Natural killer cell (primary cell): ENCODE measurements at regions not wholly inside any gene's neighbourhood (a gene's known extent, or its start where the extent isn't known, plus 50 kb on each side); places are given as distances from the start of the nearest gene placed in this dataset.

Experiments
- ATAC-seq, 3 donors: fragments of 150-1000 bp in 2 of 3; fragments of 200-7000 bp in 1 of 3; cut with Tn5 transposase; 1 replicate in 1 of 3; 2 replicates in 2 of 3; pipeline ENCODE4 v1.10.0; 2021; ENCODE audit warnings: mild to moderate bottlenecking in 2 of 3, moderate library complexity in 2 of 3
- DNase-seq, 2 donors: peaks; one replicate each; pipeline versions ENCODE4 v3.0.0 to v3.0.0-alpha.2; 2013 to 2021; ENCODE audit warnings: mixed read lengths in 1 of 2
- H3K27ac ChIP-seq: one replicate; pipeline ENCODE4 v1.5.1; 2013; ENCODE audit warnings: mild to moderate bottlenecking, low read length
- H3K27me3 ChIP-seq: one replicate; pipeline ENCODE4 v1.6.1; 2013; ENCODE audit warnings: low read length; ENCODE audit not compliant: control insufficient read depth, insufficient read depth
- H3K36me3 ChIP-seq: one replicate; pipeline ENCODE4 v1.6.1; 2013; ENCODE audit warnings: low read length; ENCODE audit not compliant: control insufficient read depth, insufficient read depth
- H3K4me1 ChIP-seq: one replicate; pipeline ENCODE4 v1.6.1; 2013; ENCODE audit warnings: low read length; ENCODE audit not compliant: control insufficient read depth, insufficient read depth
- H3K4me3 ChIP-seq: one replicate; pipeline ENCODE4 v1.5.1; 2013; ENCODE audit warnings: low read length
- H3K9me3 ChIP-seq: one replicate; pipeline ENCODE4 v1.6.1; 2013; ENCODE audit warnings: low read length; ENCODE audit not compliant: control insufficient read depth, insufficient read depth
- H3K27ac Mint-ChIP-seq, 2 donors: one replicate each; pipeline ENCODE4 v1.8.0; 2022; ENCODE audit warnings: mild to moderate bottlenecking in 2 of 2, mixed read lengths in 2 of 2, moderate library complexity in 1 of 2
- H3K27me3 Mint-ChIP-seq, 2 donors: one replicate each; pipeline ENCODE4 v1.8.0; 2022; ENCODE audit warnings: low read depth in 2 of 2, mixed read lengths in 2 of 2
- H3K36me3 Mint-ChIP-seq: one replicate; pipeline ENCODE4 v1.8.0; 2022; ENCODE audit warnings: mixed read lengths
- H3K4me1 Mint-ChIP-seq, 2 donors: one replicate each; pipeline ENCODE4 v1.8.0; 2022; ENCODE audit warnings: mixed read lengths in 2 of 2
- H3K4me3 Mint-ChIP-seq: one replicate; pipeline ENCODE4 v1.8.0; 2022; ENCODE audit warnings: mild to moderate bottlenecking, moderate library complexity, mixed read lengths
- H3K9me3 Mint-ChIP-seq, 2 donors: one replicate each; pipeline ENCODE4 v1.8.0; 2022; ENCODE audit warnings: mixed read lengths in 2 of 2
- CTCF ChIP-seq: fragments of 200-600 bp; IDR thresholded peaks from one replicate; pipeline ENCODE4 v1.8.0; 2022; ENCODE audit warnings: antibody characterized with exemption
- WGBS: methylation state at CpG from one replicate; pipeline ENCODE4 v1.1.7; 2013; ENCODE audit warnings: missing lambda C conversion rate; ENCODE audit not compliant: insufficient coverage; 5-methylcytosine and 5-hydroxymethylcytosine counted together
- intact Hi-C: fragments of 100-400 bp; cut with micrococcal nuclease; formaldehyde crosslinking; loops from one replicate; pipeline ENCODE4 v1.14.2; 2022

DNA sequence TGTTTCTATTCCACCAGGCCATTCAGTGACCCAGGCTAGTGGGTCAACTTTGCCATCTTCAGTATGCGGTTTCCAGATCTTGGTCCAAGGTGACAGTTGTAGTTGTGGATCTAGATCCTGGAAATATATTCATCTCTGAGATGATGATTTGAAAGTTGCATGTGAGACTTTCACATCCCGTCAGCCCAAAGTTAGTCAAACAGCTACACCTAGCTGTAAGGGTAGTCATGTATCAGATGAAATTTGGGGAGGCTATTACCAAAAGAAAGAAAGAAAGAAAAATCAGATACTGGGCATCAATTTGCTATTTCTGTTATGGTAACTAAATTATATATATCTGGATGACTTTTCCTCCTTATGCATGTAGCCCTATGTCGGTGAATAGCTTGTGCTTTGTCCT, 259.4 kb upstream of the ARX start:
- Histone ChIP-seq H3K36me3 (no peaks in the 10 kb centered on the region), H3K4me1 (no peaks in the 10 kb centered on the region), H3K9me3 (no peaks in the 10 kb centered on the region), H3K27ac (no peak overlapping the region), H3K4me3 (no peak overlapping the region), H3K27me3 (no peaks in the 10 kb centered on the region)
- no peak for ATAC-seq
- Mint-ChIP-seq H3K4me3 (no peak overlapping the region), H3K9me3 (no peaks in the 10 kb centered on the region), H3K36me3 (no peaks in the 10 kb centered on the region), H3K27ac (no peak overlapping the region), H3K4me1 (no peaks in the 10 kb centered on the region), H3K27me3 (no peaks in the 10 kb centered on the region)
- WGBS: 90% methylated on average over 2 of the region's 3 CpGs
- TF ChIP-seq CTCF: no peak
- intact Hi-C loops: no loop called here
- DNase-seq: no peak

DNA sequence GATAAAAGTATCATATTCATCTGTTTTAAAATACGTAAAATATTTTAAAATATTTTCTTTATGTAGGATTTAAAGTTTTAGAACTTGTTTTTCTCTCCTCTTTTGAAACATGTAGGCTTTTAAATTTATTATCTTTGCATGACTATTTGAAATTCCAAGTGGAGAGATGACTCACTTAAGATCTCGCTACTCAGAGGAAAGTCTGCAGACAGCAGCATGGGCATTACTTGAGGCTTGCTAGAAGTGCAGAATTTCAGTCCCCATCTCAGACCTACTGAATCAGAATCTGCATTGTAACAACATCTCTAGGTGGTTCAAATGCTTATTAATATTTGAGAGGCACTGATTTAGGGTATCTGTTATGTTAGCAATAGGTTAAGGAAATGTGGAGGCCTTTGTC, 225.7 kb upstream of the ARX start:
- H3K27ac Mint-ChIP-seq: no peak overlapping the region
- H3K9me3 Mint-ChIP-seq: peaks cover 5 to 6% of the 10 kb centered on the region in 2 donors
- intact Hi-C loops: no loop called here
- no peaks in the 10 kb centered on the region for H3K36me3 Mint-ChIP-seq
- Histone ChIP-seq H3K36me3 (no peaks in the 10 kb centered on the region), H3K27me3 (no peaks in the 10 kb centered on the region), H3K9me3 (no peaks in the 10 kb centered on the region), H3K27ac (no peak overlapping the region), H3K4me3 (no peak overlapping the region), H3K4me1 (no peaks in the 10 kb centered on the region)
- no peaks in the 10 kb centered on the region for H3K4me1 Mint-ChIP-seq
- no peak overlapping the region for H3K4me3 Mint-ChIP-seq
- TF ChIP-seq CTCF: no peak
- DNase-seq: no peak
- WGBS: 63% methylated on average over 1 of the region's 2 CpGs
- H3K27me3 Mint-ChIP-seq: no peaks in the 10 kb centered on the region
- no peak for ATAC-seq

GRCh38 chrX:25226151-25226550, 210.4 kb upstream of the ARX start:
- Histone ChIP-seq H3K36me3 (no peaks in the 10 kb centered on the region), H3K4me3 (no peak overlapping the region), H3K27me3 (no peaks in the 10 kb centered on the region), H3K9me3 (no peaks in the 10 kb centered on the region), H3K27ac (no peak overlapping the region), H3K4me1 (no peaks in the 10 kb centered on the region)
- TF ChIP-seq CTCF: no peak
- no peak for DNase-seq
- H3K4me3 Mint-ChIP-seq: no peak overlapping the region
- H3K36me3 Mint-ChIP-seq: no peaks in the 10 kb centered on the region
- intact Hi-C loops: no loop called here
- H3K27me3 Mint-ChIP-seq: no peaks in the 10 kb centered on the region
- no peaks in the 10 kb centered on the region for H3K4me1 Mint-ChIP-seq
- no peak for ATAC-seq
- WGBS: 79% methylated on average over 3 of the region's 5 CpGs
- H3K27ac Mint-ChIP-seq: no peak overlapping the region
- H3K9me3 Mint-ChIP-seq: peaks cover 0 to 2% of the 10 kb centered on the region in 2 donors

GRCh38 chrX:25219480-25219879, 203.7 kb upstream of the ARX start:
- intact Hi-C loops: no loop called here
- H3K9me3 Mint-ChIP-seq: peaks cover 0 to 2% of the 10 kb centered on the region in 2 donors
- no peak for TF ChIP-seq CTCF

More at GRCh38 chrX:25219480-25219879, 203.7 kb upstream of the ARX start:
- Histone ChIP-seq H3K4me1 (no peaks in the 10 kb centered on the region), H3K27ac (no peak overlapping the region), H3K4me3 (no peak overlapping the region), H3K27me3 (no peaks in the 10 kb centered on the region), H3K9me3 (no peaks in the 10 kb centered on the region), H3K36me3 (no peaks in the 10 kb centered on the region)
- DNase-seq: no peak
- H3K36me3 Mint-ChIP-seq: no peaks in the 10 kb centered on the region
- H3K27me3 Mint-ChIP-seq: peaks cover 0 to 5% of the 10 kb centered on the region in 2 donors
- H3K4me3 Mint-ChIP-seq: no peak overlapping the region
- H3K4me1 Mint-ChIP-seq: no peaks in the 10 kb centered on the region
- no peak for ATAC-seq
- H3K27ac Mint-ChIP-seq: no peak overlapping the region
